Posterior cingulate gyrus (tissue), 11 donors: ENCODE measurements at regions not wholly inside any gene's neighbourhood (a gene's known extent, or its start where the extent isn't known, plus 50 kb on each side); places are given as distances from the start of the nearest gene placed in this dataset.
A peak's percentile ranks its signal among the peaks of the same experiment; 100 is the strongest.
"Not testable (repeated sequence)": the region's sequence is repeated elsewhere in the genome, so short reads cannot be mapped to it uniquely, and the experiment has no call there.

Source experiments
- DNase-seq, 10 donors: peaks; one replicate each; pipeline versions ENCODE4 v3.0.0 to v3.0.0-alpha.2; 2020 to 2021; ENCODE audit warnings: mixed read lengths in 3 of 10
- intact Hi-C: fragments of 100-400 bp; cut with DNase I; formaldehyde crosslinking; loops from one replicate; pipeline ENCODE4 v1.15.1; 2023

DNA sequence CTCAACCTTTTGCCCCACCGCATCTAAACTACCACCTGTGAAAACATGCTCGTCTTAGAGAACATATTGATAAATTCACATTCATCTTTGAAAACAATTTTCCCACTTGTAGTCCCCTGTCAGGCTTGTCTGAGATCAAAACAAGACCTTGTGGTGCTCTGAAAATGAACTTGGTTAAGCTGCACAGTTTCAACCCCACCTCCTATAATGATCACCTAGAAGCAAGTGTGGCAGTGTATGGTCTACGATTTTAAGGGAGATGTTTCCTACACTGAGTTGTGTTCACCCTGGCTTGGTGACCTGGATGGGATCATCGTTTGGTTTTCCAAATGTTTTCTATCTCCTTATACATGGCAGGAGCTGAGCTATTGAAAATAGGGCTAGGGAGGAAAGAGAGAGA lies 539.4 kb downstream of the DOK5 start:
- intact Hi-C loops, result no loop called here
- DNase-seq, result no peak

DNA sequence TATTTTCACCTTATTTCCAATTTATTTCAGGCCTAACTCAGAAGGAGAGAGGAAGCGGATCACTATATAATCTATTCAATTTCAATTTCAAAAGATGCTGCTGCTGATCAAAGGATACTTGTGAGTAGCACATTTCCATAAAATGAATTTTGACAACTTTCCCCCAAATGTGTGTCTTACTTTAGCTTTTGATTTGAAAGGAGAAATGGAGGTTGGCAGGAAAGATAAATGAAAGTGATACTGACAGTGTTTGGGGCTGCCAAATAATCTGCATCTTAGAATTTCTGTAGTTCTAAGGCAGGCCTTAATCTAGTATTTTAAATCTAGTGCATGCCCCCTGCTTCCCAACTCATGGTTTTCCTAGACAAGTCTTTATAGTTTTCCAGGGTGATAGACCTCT lies 535.4 kb downstream of the DOK5 start:
- intact Hi-C loops, result no loop called here
- no peak for DNase-seq

DNA sequence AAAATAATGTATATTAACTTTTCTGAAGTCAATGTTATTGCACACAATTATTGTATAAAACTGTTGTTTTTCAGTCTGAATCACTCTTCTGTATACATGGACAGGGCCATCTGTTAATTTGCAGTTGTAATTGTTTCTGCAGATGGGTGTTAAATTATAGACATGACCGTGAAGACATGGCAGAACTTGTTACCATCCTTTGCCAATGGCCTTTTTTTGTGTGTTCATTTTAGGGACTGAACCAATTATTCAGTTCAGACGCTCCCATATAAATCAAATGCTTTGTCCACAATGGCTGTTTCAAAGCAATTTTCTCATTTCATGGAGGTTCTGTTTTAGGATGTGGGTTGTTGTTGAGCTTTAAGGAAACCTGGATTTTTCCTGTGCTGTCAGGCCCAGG lies 533.7 kb downstream of the DOK5 start:
- DNase-seq, result no peak
- intact Hi-C loops, result no loop called here

DNA sequence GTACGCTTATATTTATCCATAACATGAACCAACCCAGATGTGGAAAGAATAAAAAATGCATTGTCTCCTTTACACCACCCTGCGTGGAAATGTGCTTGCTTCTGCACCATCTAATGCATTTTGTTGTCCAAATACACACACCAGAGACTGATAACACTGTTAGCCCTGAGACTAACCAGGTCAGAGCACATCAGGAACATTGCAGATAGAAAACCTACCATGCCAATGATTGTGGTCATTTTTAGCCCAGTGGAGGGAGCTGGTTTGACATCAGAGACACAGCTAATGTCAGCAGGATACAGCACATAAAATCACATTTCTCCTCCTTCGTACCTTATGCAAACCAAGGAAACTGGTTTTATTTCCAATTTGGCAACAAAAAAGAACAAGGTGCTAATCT lies 528.7 kb downstream of the DOK5 start:
- intact Hi-C loops, result no loop called here
- DNase-seq, result no peak

DNA sequence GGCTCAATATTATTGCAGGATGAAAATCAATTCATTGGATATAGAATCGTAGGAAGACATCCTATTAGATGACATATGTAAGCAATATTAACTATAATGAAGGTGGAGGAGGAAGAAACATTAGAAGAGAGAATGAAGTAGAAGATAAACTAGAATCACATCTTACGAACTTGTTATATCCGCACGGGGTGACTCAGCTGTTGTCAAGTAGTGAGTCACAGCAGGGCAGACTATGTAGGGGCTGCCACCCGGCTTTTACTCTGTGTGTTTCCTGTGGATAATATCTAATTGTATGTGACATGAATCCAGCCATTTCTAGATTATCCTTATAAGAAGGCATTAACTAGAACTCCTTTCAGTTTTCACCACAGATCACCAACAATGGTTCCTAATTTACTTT lies 520.2 kb downstream of the DOK5 start:
- intact Hi-C loops, result no loop called here
- DNase-seq, result no peak

DNA sequence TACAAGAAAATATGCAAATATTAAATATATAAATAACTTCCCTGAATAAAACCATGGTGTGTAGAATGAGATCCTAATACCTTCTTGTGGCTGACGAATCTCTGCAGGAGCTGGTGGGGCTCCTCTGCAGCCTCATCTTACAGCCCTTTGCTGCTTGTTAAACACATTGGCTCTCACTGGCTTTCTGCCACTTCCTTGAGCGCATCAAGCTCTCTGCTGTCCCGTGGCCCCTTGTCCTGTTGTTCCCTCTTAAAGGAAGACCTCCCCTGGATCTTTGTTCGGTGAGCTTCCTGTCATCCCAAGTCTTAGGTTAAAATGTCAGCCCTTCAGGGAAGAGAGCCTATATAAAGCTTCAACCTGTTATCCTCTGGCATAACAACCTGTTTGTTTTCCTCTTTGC lies 519.6 kb downstream of the DOK5 start:
- DNase-seq, result no peak
- intact Hi-C loops, result no loop called here

DNA sequence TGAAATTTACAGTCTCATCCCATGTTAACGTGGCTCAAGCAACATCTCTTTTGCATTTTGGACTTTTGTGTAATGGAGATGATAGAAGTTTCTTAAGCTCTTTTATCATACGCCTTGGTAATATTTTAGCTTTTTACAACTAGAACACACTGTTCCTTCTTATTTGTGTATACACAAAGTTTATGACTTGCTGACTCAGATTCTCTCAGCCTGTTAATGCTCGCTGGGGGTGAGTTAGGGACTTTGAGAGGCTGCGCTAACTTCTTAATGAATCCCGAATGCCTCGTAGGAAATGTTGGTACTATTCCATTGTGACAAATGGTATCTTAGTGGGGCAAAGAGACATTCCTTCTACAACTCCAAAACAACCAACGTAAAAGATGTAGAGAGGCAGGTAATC lies 509.7 kb downstream of the DOK5 start:
- DNase-seq, result no peak
- intact Hi-C loops, result no loop called here

DNA sequence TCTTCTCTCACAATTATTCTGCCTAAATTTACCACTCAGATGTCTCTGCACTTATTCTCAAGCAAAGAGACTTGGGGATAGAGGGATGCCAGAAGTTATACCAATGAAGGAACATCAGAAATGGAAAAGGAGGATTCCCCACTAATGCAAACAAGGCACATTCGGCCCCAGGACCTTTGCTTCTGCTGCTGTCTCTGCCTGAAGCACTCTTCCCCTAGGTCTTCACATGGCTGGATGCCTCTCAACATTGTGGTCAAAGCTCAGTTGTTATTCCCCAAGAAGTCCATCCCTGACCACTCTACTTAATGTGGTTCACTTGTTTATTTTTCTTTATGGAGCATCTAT lies 508.7 kb downstream of the DOK5 start:
- no peak for DNase-seq
- intact Hi-C loops, result no loop called here

DNA sequence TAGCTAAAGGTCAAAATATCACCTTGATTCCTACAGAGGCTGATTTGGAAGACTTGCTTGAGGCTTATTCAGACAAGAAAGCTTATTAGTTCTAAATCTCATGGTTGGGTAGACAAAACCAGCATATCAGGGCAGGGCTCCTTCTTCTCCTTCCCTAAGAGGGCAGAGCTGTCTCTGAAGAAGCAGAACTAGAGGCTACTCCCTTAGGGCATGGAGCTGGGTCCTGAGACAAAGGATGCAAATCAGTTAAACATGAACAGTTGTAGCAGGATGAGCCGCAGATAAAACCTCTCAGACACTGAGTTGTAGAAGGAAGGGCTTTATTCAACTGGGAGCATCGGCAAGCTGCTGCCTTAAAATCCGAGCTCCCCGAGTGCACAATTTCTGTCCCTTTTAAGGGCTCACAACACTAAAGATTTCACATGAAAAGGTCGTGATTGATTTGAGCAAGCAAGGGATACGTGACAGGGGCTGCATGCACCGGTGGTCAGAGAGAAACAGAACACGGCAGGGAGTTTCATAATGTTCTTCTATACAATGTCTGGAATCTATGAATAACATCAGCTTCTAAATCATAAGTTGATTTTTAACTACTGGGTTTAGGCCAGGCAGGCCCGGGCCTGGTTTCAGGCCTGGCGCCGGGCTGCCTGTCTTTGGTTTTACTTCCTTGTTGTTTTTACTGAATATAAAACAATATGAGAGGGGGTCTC lies 508.2 kb downstream of the DOK5 start:
- intact Hi-C loops, DNase-seq: not testable (repeated sequence)

DNA sequence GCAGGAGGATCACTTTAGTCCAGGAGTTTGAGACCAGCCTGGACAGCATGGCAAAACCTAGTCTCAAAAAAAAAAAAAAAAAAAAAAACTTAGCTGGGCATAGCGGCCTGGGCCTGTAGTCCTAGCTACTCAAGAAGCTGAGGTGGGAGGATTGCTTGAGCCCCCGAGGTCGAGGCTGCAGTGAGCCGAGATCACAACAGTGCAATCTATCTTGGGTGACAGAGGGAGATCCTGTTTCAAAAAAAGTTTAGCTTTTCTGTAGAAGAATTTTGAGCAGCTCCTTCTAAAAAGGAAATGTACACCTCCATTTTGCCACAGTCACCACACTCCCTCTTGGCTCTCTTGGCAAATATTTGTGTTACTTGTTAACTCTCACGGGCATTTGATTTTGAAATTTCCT lies 505.8 kb downstream of the DOK5 start:
- intact Hi-C loops, result no loop called here
- DNase-seq, result no peak

DNA sequence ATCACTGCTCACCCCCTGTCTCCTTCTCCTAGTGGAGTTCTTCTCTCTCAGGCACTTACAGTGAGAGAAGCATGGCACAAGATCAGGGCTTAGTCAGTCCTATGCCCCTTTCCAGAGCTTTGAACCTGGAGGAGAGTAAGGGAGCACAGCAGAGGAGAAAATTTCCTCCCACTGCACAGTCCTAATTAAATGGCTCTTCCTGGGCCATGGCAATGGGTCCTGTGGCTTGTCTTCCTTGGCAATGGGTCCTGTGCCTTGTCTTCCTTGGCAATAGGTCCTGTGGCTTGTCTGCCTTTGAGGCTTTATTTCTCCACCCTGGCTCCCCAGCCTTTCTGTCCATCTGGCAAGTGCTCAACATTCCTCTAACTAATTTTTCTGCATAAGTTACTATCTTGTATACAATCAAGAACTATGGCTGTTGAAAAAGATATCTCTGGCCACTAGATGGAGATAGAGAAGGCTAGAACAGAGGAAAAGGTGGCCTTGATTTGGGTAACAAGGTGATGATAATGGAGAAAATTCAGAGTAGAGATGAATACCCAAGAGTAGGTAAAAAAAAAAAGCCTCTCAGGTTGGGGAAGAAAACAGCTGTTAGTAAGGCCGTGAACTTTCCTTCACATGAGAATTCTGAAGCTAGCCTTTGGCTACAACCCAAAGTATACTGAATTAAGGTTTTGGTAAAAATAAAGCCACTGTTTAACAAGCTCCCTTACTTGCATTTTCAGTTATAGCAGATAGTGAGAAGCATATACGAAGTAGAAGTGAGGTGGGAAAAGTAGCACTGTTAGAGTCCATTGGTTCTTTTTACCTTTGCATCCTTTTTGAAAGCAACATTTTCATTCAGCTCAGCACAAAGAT lies 504.9 kb downstream of the DOK5 start:
- intact Hi-C loops, result no loop called here
- no peak for DNase-seq

DNA sequence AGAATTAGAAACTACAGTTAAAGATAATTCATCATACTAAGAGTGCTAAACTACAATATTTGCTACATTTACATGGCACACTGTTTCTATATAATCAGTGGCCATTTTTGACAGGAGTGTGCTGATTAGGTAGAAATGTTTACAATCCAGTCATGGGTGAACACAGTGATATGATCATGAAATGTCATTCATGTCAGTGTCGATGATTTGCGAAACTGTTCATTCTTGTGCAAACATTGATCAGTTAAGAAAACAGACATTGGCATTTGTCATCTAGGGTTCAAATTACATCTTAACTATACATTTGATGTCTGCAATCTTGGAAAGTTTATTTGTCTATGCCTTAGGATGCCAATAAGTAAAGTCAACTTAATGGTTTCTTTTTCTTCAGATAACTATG lies 474.9 kb downstream of the DOK5 start:
- intact Hi-C loops, result no loop called here
- no peak for DNase-seq

DNA sequence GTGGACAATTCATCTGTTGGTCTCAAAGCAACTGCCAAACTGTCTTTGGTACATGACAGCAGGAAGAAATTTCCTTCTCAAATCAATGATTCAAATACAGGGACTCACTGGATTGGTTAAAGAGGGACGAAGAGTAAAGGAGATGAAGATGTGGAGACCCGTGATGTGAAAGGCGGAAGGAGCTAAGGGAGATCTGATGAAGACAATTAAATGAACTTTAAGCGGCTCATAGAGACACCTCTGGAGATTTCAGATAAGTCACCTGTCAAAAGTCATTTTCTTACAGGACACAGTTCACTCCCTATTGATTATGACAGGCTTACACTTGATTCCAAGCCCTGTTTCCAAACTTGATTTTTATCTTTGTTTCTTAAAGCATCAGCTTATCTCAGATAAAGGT lies 466.3 kb downstream of the DOK5 start:
- no peak for DNase-seq
- intact Hi-C loops, result no loop called here

DNA sequence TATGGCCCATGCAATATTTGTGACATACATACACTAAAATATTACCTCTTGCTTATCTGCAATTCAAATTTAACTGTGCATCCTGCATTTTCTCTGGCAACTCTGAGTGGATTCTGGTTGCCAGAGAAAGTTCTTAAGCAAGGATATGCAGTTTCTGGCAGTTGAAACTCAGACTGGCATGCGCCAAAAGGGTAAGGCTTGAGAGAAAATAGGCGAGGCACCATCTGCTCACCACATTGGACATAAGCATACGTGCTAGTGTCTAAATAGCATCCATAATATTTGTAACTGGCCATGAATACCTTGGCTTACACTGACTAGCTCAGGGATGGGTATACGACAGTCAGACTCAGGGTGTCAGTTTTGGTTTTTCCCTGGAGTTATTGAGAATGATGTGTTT lies 465.1 kb downstream of the DOK5 start:
- intact Hi-C loops, result no loop called here
- no peak for DNase-seq

DNA sequence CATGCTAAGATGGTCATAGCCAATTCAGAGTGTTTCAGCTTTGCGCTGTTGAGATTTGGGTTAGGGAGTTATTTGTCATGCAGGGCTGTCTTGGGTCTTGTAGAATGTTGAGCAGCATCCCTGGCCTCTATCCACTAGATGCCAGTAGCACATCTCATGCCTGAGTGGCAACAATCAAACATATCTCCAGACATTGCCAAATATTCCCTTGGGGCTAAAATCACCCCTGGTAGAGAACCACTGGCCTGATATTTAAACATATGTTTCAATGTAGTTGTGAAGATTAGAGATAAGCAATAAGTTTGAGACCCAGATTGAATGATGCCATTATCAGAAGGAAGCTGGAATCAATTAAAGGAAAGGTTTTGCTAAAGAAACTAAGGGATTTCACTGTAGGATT lies 463.3 kb downstream of the DOK5 start:
- no peak for DNase-seq
- intact Hi-C loops, result no loop called here

DNA sequence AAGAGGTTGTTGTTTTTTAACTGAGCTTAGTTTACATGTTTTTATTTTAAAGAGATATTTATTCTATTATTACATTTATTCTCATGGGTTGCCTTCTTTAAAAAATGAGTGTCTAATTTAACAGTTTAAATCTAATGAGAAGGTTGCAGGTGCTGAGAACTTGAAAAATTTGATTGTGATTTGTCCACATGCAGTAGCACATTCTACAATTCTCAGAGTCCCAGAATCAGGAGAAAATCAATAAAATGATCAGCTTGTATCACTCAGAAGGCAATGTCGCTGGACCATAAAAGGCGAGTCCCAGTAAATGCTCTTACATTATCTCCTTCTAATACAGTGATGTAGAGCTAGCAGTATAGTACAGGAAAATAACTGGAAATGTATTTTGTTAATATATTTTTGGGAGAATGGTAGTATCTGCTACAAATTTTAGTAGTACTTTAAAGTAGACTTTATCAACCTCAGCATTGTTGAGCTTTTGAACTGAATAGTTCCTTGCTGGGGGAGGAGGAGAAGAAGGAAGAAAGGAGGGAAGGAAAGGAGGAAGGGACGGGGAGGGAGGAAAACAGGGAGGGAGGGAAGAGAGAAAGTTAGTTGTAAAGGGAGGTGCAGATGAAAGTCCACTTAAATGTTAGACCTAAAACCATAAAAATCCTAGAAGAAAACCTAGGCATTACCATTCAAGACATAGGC lies 458.0 kb downstream of the DOK5 start:
- intact Hi-C loops, result no loop called here

DNA sequence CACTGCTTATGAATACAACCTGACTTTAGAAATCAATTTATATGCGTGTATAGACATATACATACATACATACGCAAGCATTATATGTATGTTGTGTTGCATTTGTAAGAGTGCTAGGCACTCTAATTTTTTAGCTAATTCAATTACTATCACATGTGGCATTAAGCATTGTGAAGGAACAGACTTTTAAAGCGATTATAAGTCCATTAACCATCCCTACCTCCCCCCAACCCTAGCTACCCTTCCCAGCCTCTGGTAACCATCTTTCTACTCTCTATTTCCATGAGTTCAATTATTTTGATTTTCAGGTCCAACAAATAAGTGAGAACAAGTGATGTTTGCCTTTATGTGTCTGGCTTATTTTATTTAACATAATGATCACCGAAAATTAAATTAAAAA lies 453.8 kb downstream of the DOK5 start:
- intact Hi-C loops, result no loop called here

More for the DNA sequence above, 458.0 kb downstream of the DOK5 start:
- no peak for DNase-seq

DNA sequence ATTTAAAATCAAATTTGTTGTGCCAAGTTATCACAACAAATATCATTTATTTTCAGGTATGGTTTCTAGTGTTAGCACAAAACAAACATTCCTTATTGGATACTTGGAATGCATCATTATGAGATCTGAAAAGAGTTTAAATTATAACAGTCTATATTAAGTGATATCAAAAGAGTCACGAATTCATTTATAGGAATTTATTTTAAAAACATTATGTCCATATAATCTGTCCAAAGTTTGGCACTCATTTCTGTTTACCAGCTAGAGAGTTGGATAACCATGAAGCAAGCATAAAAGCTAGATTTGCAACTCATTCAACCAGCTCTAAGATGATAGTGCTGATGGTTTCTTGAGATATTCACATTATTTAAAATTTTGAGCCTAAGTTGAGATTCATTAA lies 453.2 kb downstream of the DOK5 start:
- intact Hi-C loops, result no loop called here
- DNase-seq, result no peak

More for the DNA sequence above, 453.8 kb downstream of the DOK5 start:
- no peak for DNase-seq

DNA sequence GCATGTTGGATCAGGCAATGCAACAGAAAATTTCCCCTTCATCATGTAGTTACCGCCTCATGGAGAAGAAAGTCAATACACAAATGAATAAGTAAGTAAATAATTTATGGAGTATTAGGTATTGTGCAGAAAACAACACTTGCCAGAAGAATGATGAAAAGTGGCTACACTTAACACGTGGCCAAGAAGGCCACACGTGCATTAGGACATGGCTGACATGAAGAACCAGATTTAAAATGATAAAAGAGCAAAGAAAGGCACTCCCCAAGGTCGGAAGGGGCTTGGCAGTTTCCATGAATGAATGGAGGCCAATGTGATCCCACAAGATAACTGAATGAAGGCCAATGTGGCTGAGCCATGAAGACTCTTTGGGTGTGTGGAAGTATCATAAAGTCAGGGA lies 447.2 kb downstream of the DOK5 start:
- DNase-seq, result no peak
- intact Hi-C loops, result no loop called here

DNA sequence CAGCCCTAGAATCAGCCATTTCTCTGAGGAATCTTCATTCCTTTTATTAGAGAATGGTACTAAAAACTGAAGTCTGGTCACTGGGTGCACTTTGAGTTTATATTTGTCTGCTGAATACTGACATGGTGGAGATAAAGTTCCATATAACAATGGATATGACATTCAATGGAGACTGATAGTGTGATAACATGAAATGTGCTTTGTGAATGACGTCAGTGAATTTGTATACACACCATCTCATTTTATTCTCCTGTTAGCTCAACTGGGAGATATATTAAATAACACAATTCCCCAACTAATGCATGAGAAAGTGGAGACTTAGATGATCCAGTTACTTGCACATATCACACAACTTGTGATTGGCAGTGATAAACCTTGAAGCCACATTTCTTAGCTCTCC lies 446.7 kb downstream of the DOK5 start:
- no peak for DNase-seq
- intact Hi-C loops, result no loop called here

DNA sequence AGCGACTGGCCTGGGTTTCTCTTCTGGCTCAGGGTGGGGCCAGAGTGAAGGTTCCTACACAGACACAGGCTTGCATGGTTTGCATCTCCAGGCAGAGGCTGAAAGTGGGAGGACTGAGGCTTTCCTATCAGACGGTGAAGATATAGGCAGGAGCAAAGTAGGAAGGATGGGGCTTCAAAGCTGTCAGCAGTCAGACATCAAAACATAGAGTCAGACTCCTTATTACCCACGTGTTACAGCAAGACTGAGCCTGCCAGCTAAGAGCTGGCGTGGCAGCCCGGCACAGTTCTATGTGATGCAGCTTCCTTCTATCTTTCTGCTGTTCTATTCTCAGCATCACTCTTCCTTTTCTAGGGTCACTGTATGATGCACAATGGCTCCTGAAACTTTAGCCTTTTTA lies 445.1 kb downstream of the DOK5 start:
- no peak for DNase-seq
- intact Hi-C loops, result no loop called here

DNA sequence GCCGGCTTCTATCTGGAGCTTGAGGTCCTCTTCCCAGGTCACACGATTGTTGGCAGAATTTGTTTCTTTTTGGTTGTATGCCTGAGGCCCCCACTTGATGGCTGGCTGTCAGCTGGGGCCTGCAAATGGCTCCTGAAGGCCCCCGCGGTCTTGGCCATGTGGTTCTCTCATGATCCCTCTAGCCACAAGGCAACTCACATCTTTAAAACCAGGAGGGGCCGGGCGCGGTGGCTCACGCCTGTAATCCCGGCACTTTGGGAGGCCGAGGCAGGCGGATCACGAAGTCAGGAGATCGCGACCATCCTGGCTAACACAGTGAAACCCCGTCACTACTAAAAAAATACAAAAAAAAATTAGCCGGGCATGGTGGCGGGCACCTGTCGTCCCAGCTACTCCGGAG lies 443.6 kb downstream of the DOK5 start:
- DNase-seq, result peak in 1 of 10 donors; percentile 85
- intact Hi-C loops, result not testable (repeated sequence)
